ENCODE measurements at regions not wholly inside any gene's neighbourhood (a gene's known extent, or its start where the extent isn't known, plus 50 kb on each side); places are given as distances from the start of the nearest gene placed in this dataset.

GRCh38 chr6:120478650-120479049 is 855.6 kb downstream of the TBC1D32 start:
- TF ChIP-seq CTCF (IDR thresholded peaks at IDR 0.05) = no peak
- no peak for TF ChIP-seq POLR2A (IDR thresholded peaks at IDR 0.05)

Data from heart left ventricle (tissue), 13 donors.